Large intestine (tissue), 3 donors: ENCODE measurements at regions not wholly inside any gene's neighbourhood (a gene's known extent, or its start where the extent isn't known, plus 50 kb on each side); places are given as distances from the start of the nearest gene placed in this dataset.

ENCODE experiments used
- DNase-seq, 2 donors: peaks; one replicate each; pipeline versions ENCODE4 v3.0.0 to v3.0.0-alpha.2; 2013
- H3K27ac ChIP-seq: one replicate; pipeline ENCODE4 v1.5.1; 2013; ENCODE audit warnings: low read length
- H3K27me3 ChIP-seq: 2 replicates; pipeline ENCODE4 v1.6.1; 2013; ENCODE audit warnings: low read length; ENCODE audit not compliant: control insufficient read depth, insufficient read depth
- H3K36me3 ChIP-seq: 2 replicates; pipeline ENCODE4 v1.6.1; 2013; ENCODE audit warnings: low read length; ENCODE audit not compliant: control insufficient read depth, insufficient read depth
- H3K4me1 ChIP-seq: one replicate; pipeline ENCODE4 v1.6.1; 2013; ENCODE audit warnings: low read length; ENCODE audit not compliant: control insufficient read depth, insufficient read depth
- H3K4me3 ChIP-seq: one replicate; pipeline ENCODE4 v1.5.1; 2013; ENCODE audit warnings: low read length
- H3K9me3 ChIP-seq: one replicate; pipeline ENCODE4 v1.6.1; 2013; ENCODE audit warnings: mild to moderate bottlenecking, low read depth, low read length, moderate library complexity; ENCODE audit not compliant: control insufficient read depth
- WGBS: methylation state at CpG from one replicate; pipeline ENCODE4 v1.1.5; 2013; ENCODE audit warnings: low lambda C conversion rate; ENCODE audit not compliant: insufficient coverage; 5-methylcytosine and 5-hydroxymethylcytosine counted together

DNA sequence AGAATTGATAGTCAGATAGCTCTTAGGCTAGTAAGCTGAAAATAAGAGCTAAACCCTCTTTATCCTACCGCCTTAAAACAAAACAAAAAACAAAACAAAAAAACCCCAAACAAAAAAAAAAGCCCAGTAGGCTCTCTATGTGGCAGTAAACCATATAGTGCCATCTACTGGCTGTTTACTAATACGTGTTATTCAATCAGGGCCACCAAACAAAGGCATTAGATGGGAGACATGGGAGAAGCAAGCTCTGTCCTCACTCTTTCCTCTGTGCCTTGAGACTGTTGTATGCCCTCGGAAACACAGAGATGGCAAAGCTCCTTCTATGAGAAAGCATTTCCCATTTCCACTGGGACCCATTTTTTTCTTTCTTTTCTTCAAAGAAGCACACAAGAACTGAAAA lies 148.8 kb upstream of the MID1 start:
- no peaks in the 10 kb centered on the region for H3K36me3 ChIP-seq
- peak in 1 of 2 donors; percentile 5 for DNase-seq
- H3K4me1 ChIP-seq, result peaks cover 4% of the 10 kb centered on the region
- H3K4me3 ChIP-seq, result no peak overlapping the region
- no peaks in the 10 kb centered on the region for H3K27me3 ChIP-seq
- WGBS, result no CpG with 5 or more reads among the region's 3 CpGs
- H3K27ac ChIP-seq, result no peak overlapping the region
- no peaks in the 10 kb centered on the region for H3K9me3 ChIP-seq

DNA sequence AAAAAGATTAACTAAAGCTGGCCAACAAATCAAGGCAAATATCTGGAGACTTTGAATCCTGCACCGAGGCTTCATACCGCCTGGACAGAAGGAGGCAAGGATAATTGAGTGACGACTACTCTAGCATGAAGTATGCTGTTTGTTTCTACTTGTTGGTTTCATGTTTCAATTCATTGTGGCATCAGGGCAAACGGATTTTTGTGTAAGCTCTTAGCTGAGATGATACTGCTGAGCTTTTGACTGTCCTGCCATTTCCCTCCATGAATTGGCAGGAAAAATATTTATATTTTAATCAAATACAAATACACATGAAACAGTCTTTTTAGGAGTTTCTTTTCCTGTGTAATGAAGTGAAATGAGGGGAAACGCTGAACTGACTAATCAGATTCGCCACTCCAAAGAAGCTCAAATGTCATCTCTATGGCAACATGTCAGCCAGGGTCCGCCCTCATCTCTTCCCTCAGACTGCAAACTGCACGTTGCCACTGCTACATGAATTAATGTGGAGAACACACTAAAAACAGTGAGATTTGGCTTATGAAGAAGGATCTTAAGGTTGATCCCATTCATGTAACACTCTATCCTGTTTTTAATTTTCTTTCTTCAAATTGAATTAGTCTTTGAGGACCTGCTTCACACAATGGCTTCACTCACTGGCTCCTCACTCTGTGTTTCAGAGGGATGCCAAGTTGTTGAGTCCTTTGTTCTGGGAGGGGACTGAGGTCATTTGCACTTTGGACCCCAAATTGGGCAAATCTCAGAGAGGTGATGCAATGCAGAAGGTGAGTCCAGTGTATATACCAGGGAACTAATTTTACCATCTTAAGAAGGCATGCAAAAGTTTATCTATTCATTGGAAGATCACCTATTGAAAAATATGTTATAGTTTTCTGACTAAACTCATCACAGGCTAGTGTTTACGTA lies 149.6 kb upstream of the MID1 start:
- no CpG with 5 or more reads among the region's 9 CpGs for WGBS

DNA sequence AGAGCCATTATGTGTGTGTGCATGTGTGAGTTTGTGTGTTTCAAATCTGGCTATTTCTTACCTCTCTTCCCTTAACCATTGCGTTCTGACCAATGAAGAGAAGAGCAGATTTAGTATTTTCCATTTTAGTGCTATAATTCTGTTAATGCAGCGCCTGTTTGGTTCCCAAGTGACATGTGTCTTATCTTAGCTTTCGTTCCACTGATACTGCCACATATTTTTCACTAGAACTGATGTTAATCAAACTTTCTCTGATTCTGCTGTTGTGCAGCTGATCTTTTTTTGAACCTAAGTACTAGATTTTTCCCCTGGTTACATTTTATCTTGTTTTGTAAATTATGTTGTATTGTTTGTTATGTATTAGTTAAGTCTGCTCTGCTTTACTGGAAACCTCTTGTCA lies 152.9 kb upstream of the MID1 start:
- Histone ChIP-seq H3K9me3 (no peaks in the 10 kb centered on the region), H3K4me1 (peaks cover 4% of the 10 kb centered on the region), H3K27me3 (no peaks in the 10 kb centered on the region), H3K4me3 (no peak overlapping the region), H3K27ac (no peak overlapping the region), H3K36me3 (no peaks in the 10 kb centered on the region)
- WGBS, result no CpG with 5 or more reads among the region's 3 CpGs
- no peak for DNase-seq

More for the DNA sequence above, 149.6 kb upstream of the MID1 start:
- Histone ChIP-seq H3K27ac (no peak overlapping the region), H3K36me3 (no peaks in the 10 kb centered on the region), H3K27me3 (no peaks in the 10 kb centered on the region), H3K4me3 (no peak overlapping the region), H3K9me3 (no peaks in the 10 kb centered on the region), H3K4me1 (peaks cover 4% of the 10 kb centered on the region)
- peak in 1 of 2 donors; percentile 13 for DNase-seq

DNA sequence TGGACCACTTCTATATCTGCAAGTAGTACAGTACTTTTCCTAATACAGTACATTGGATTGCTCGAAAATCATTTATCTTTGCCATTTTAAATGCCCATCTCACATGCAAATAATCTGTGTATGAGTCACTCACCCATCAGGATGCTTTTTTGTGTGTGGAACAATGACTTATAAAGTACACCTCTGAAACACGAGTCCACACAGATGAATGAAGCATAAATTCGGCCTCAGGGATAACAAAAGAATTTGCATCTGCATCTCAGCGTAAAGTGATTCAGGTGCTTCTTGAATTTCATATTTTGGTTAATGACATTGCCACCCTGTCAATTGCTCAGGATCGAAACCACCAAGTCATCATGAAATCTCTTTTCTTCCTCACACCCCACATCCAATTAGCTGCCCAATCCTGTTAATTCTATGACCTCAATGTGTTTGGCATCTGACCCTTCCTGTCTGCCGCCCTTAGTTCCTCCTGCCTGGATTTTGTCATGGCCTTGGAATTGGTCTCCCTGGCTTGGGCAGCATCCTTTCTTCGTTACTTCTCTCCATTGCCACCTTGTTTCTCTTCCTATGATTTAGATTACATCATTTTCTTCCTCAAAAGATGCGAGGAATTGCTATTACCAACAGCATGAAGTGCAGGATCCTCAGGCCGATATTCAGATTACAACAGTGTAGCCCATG lies 161.6 kb upstream of the MID1 start:
- Histone ChIP-seq H3K36me3 (no peaks in the 10 kb centered on the region), H3K27ac (no peak overlapping the region), H3K4me1 (no peaks in the 10 kb centered on the region), H3K9me3 (no peaks in the 10 kb centered on the region), H3K4me3 (no peak overlapping the region), H3K27me3 (no peaks in the 10 kb centered on the region)
- no CpG with 5 or more reads among the region's 9 CpGs for WGBS
- no peak for DNase-seq

DNA sequence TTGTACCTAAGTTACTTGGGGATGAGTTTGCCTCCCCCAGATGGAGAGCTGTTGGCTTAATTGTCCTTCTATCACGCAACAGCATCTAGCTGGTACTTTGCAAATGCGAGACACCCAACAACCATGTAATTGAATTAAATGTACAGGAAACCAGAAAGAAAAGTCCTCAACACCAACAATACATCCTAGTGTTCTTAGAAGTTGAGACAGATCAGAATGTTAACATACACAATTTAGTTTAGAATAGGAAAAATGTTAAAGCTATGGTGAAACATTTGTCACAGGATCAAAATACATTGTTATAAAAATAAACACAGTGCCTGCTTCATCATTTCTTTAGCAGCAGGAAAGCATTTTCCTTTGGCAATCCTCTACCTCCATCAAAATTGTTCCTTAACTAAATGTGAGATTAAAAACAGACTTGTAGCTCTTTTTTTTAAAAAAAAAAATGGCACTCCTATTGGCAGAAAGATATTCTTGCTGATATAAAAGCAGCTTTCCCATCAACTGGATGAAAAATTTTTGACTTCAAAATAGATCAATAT lies 163.1 kb upstream of the MID1 start:
- Histone ChIP-seq H3K36me3 (no peaks in the 10 kb centered on the region), H3K4me3 (no peak overlapping the region), H3K4me1 (no peaks in the 10 kb centered on the region), H3K9me3 (no peaks in the 10 kb centered on the region), H3K27ac (no peak overlapping the region), H3K27me3 (no peaks in the 10 kb centered on the region)
- no peak for DNase-seq
- WGBS, result no CpG with 5 or more reads among the region's 2 CpGs

DNA sequence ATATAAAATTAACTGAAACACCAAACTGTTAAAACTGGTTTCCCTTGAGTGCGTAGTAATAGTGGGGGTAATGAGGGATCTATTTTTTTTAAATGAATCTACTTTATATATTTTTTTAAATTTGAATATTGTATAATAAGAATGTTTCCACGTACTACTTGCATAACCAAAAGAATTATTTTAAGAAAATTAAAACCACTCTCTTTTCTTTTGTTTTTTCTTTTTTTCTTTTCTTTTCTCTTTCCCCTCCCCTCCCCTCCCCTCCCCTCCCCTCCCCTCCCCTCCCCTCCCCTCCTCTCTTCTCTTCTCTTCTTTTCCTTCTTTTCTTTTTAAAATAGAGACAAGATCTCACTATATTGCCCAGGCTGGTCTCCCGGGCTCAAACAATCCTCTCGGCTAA lies 166.9 kb upstream of the MID1 start:
- no peak for DNase-seq
- Histone ChIP-seq H3K4me3 (no peak overlapping the region), H3K36me3 (no peaks in the 10 kb centered on the region), H3K27ac (no peak overlapping the region), H3K4me1 (no peaks in the 10 kb centered on the region), H3K27me3 (no peaks in the 10 kb centered on the region), H3K9me3 (no peaks in the 10 kb centered on the region)
- WGBS, result 83% methylated on average over 1 of the region's 4 CpGs

DNA sequence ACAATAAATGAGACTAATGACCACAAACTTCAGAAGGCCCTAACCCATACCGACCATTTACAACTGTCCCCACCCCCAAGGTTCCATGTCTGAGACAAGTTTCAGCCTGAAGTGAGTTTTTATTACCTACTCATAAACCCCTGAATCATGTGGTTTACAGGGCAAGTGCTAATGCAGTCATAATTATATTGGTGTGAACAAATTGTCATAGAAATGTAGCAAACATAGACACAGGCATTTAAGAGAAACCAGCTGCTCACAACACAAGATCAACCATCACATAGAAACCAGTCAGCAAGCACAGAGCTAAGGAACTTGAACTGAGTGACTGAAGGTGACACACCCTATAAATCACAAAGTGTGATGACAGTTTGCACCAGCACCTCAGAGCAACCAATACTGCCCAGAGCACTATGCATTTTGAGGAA lies 173.8 kb upstream of the MID1 start:
- Histone ChIP-seq H3K4me1 (peaks cover 14% of the 10 kb centered on the region), H3K27ac (peak overlapping the region; percentile 76), H3K4me3 (no peak overlapping the region), H3K9me3 (no peaks in the 10 kb centered on the region), H3K36me3 (no peaks in the 10 kb centered on the region), H3K27me3 (no peaks in the 10 kb centered on the region)
- WGBS, result no CpG with 5 or more reads among the region's 1 CpG
- DNase-seq, result peak; percentile 56 to 84

DNA sequence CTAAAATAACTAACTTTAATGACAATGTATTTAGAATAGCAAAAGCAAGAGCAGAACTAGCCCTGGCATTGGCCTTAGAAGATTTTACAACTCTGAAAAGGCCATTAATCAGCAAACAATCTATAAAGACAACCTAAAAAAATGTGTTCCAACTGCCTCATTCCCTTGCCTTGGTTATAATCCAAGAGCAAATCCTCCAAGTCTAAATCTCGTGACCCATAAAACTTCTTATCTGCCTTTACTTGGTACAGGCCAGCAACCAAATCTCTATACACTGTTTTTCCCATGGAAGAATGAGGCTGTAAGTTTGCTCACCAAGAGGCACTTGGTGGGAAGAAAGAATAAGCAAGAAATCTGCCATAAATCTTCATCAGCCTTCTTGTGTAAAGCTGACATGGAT lies 175.3 kb upstream of the MID1 start:
- H3K36me3 ChIP-seq, result no peaks in the 10 kb centered on the region
- peak overlapping the region; percentile 76 for H3K27ac ChIP-seq
- H3K9me3 ChIP-seq, result no peaks in the 10 kb centered on the region
- no peak overlapping the region for H3K4me3 ChIP-seq
- WGBS, result no CpG with 5 or more reads among the region's 1 CpG
- peak in 1 of 2 donors; percentile 42 for DNase-seq
- no peaks in the 10 kb centered on the region for H3K27me3 ChIP-seq
- H3K4me1 ChIP-seq, result peaks cover 14% of the 10 kb centered on the region

DNA sequence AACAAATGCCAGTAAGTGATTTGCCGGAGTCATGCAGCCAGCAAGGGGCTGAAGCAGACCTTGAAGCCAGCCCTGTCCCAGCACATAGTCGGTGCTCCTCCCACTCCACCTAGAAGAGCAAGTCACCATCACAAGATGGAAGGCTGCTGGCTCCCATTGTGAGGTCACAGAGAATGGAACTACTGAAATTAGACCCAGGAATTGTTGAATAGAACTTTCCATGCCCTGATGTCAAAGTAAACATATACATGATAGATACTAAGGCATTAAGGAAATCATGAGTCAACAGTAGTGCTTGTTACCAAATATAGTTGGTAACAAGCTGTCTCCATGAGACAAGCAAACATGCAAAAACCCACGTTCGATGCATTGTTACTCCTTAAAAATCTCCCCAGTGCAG lies 177.1 kb upstream of the MID1 start:
- WGBS, result no CpG with 5 or more reads among the region's 4 CpGs
- H3K4me1 ChIP-seq, result peaks cover 14% of the 10 kb centered on the region
- peak; percentile 5 to 43 for DNase-seq
- no peaks in the 10 kb centered on the region for H3K9me3 ChIP-seq
- no peak overlapping the region for H3K4me3 ChIP-seq
- H3K36me3 ChIP-seq, result no peaks in the 10 kb centered on the region
- H3K27ac ChIP-seq, result no peak overlapping the region
- H3K27me3 ChIP-seq, result no peaks in the 10 kb centered on the region

DNA sequence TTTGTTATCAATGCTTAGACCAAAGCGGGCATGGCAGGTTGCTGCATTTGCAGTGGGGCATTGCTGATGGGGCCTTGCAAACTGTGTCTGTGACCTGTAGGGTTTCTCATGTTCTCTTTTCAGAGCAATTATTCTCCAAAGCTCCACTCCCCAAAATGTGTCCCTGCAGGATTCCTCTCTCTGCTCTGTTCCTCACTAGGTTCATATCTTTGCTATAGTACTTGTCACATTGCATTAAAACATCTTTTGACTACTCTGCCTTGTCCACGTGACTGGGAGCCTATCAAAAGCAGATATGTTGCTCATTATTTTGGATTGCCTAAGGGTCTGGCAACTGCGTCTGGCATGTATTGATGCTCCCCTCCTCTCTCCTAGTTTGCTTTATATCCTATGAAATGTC lies 177.7 kb upstream of the MID1 start:
- Histone ChIP-seq H3K4me1 (peaks cover 14% of the 10 kb centered on the region), H3K27ac (no peak overlapping the region), H3K36me3 (no peaks in the 10 kb centered on the region), H3K4me3 (no peak overlapping the region), H3K9me3 (no peaks in the 10 kb centered on the region), H3K27me3 (no peaks in the 10 kb centered on the region)
- WGBS, result 50% methylated on average over 1 of the region's 3 CpGs
- DNase-seq, result no peak
